GM21529 (cell line): ENCODE measurements at regions not wholly inside any gene's neighbourhood (a gene's known extent, or its start where the extent isn't known, plus 50 kb on each side); places are given as distances from the start of the nearest gene placed in this dataset.
"Not testable (repeated sequence)": the region's sequence is repeated elsewhere in the genome, so short reads cannot be mapped to it uniquely, and the experiment has no call there.

Experiments used
- ATAC-seq: cut with Tn5 transposase; IDR thresholded peaks from one replicate; pipeline ENCODE4 v1.9.1; 2021; ENCODE audit not compliant: unreplicated experiment

- no peak for ATAC-seq
These were observed 1107.2 kb upstream of the CELF2 start for GRCh38 chr10:9910446-9910845.

GRCh38 chr10:9911488-9911887, 1106.2 kb upstream of the CELF2 start:
- ATAC-seq, result no peak

GRCh38 chr10:9913876-9914514, 1103.7 kb upstream of the CELF2 start:
- ATAC-seq, result no peak

- ATAC-seq, result no peak
These were observed 1096.1 kb upstream of the CELF2 start for GRCh38 chr10:9921544-9921943.

- ATAC-seq, result no peak
These were observed 1095.4 kb upstream of the CELF2 start for GRCh38 chr10:9922126-9922870.

DNA sequence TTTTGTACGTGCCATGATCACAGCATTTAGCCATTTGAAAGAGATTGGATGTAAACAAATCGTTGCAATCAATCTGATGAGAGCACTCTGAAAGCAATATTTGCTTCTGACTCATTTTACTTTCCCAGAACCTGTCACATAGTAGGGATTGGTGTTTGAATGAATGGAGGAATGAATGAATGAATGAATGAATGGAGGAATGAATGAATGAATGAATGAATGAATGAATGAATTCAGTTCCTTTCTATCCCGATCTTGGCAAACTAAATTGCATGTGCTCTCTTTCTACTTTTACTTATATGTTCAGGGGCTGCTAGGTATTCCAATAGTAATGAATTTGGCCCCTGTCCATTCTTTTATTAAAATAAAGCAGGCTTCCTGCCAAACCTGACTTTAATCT, 1091.7 kb upstream of the CELF2 start:
- no peak for ATAC-seq

GRCh38 chr10:9926881-9927280, 1090.8 kb upstream of the CELF2 start:
- ATAC-seq, result no peak

DNA sequence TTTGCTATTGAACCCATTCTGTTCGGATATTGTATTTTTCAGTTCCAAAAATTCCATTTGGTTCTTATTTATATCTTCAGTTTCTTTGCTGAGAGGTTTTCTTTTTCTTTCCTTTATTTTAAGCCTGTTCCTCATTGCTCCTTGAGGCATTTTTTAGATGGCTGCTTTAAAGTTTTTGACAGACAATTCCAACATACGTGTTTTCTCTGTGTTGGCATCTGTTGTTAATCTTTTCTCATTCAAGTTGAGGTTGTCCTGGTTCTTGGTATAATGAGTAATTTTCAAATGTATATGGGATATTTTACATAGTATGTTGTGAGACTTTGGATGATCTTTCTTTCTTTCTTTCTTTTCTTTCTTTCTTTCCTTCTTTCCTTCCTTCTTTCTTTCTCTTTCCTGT, 1078.0 kb upstream of the CELF2 start:
- ATAC-seq, result no peak

- ATAC-seq, result no peak
These were observed 1073.0 kb upstream of the CELF2 start for GRCh38 chr10:9944690-9945089.

GRCh38 chr10:9950070-9950469, 1067.6 kb upstream of the CELF2 start:
- ATAC-seq, result no peak

- no peak for ATAC-seq
These were observed 1066.0 kb upstream of the CELF2 start for GRCh38 chr10:9951481-9952257.

DNA sequence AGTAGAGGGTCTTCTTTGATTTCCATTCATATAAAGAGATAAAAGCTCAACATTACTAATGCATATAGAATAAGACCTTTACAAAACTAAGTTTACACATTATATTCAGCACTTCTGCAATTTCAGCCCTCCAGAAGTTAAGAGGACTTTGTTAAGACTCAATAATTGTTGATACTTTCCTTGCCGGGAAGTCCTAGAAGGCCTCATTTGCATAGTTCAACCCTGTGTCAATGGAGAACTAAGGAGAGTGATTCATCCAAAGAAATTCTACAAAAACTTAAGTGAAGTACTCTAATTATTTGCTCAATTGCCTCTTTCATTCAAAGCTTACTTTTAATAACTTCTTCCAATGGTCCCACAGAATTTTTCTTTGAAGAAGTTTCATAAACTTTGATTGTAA, 1060.3 kb upstream of the CELF2 start:
- ATAC-seq, result no peak

GRCh38 chr10:9957876-9958275, 1059.8 kb upstream of the CELF2 start:
- ATAC-seq, result not testable (repeated sequence)

DNA sequence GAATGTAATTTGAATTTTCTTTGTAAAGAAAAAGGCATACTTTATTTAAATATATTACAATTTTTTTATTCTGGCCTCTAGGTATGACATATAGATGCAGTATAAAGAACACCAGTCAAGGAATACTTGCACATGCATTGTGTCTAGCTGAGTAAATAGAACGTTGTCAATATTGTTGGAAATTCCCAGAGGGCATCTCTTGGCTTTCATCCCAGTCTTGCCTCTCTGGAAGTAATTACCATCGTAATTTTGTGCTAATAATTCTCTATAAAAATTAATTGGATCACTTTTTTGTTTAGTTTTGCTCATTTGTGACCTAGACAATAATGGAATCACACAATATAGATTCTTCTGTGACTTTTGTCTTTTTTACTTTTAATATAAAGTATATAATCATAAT, 1052.3 kb upstream of the CELF2 start:
- no peak for ATAC-seq

GRCh38 chr10:9986786-9987185, 1030.9 kb upstream of the CELF2 start:
- ATAC-seq, result no peak

- ATAC-seq, result no peak
These were observed 1030.5 kb upstream of the CELF2 start for GRCh38 chr10:9987197-9987596.

DNA sequence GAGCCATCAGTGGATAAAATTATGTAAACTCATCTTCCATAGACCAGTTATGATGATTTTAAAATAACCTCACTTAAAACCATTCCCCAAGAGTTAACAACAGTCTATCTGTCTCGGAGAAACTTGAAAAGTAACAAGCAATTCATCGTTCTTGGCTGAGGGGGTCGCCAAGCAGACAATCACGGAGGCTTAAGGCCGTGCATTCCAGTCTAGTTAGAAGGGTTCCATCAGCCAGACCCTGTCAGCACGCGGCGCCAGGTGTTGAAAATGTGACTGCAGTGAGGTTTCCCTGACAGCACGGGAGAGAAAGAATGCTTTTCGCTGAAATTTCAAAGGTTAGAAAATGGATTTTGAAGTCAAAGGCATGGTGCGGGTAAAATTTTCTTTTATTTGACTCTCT, 1025.0 kb upstream of the CELF2 start:
- ATAC-seq, result no peak

GRCh38 chr10:9994131-9994530, 1023.5 kb upstream of the CELF2 start:
- ATAC-seq, result no peak

- no peak for ATAC-seq
These were observed 1018.0 kb upstream of the CELF2 start for GRCh38 chr10:9999627-10000026.

GRCh38 chr10:10007957-10008356, 1009.7 kb upstream of the CELF2 start:
- ATAC-seq, result no peak

- ATAC-seq, result no peak
These were observed 1007.3 kb upstream of the CELF2 start for GRCh38 chr10:10010397-10010796.

- no peak for ATAC-seq
These were observed 1002.8 kb upstream of the CELF2 start for GRCh38 chr10:10014846-10015245.
